BJ (cell line): ENCODE measurements at regions not wholly inside any gene's neighbourhood (a gene's known extent, or its start where the extent isn't known, plus 50 kb on each side); places are given as distances from the start of the nearest gene placed in this dataset.

Experiments used
- CTCF ChIA-PET: fragments of 350-600 bp; formaldehyde crosslinking; extraction: SDS; loops from one replicate; lab custom pipeline; 2021; ENCODE audit warnings: antibody characterized with exemption, inconsistent platforms; lab: Yijun Ruan, JAX
- POLR2A ChIA-PET: fragments of 300-600 bp; sonication (Branson Sonifier 250); formaldehyde crosslinking; extraction: SDS; loops from one replicate; lab custom pipeline; 2021; ENCODE audit warnings: antibody characterized with exemption; lab: Charles Lee
- DNase-seq: peaks from one replicate; pipeline ENCODE4 v3.0.0-alpha.2; 2011; ENCODE audit warnings: low read depth
- H3K27me3 ChIP-seq: 2 replicates; pipeline ENCODE4 v1.6.0; 2011; ENCODE audit warnings: low read length; ENCODE audit not compliant: control insufficient read depth, insufficient read depth
- H3K36me3 ChIP-seq: 2 replicates; pipeline ENCODE4 v1.5.1; 2011; ENCODE audit warnings: low read length; ENCODE audit not compliant: control insufficient read depth, insufficient read depth
- H3K4me3 ChIP-seq: 2 replicates; pipeline ENCODE4 v1.5.1; 2011; ENCODE audit warnings: low read depth, mild to moderate bottlenecking, control low read depth, low read length
- TF ChIP-seq, protein P1 (sequence below): IDR thresholded peaks from 2 replicates; pipeline ENCODE4 v1.5.1; 2011; ENCODE audit warnings: low read depth, mild to moderate bottlenecking, control low read depth, inconsistent platforms, low read length, moderate library complexity; ENCODE audit not compliant: insufficient read depth

DNA sequence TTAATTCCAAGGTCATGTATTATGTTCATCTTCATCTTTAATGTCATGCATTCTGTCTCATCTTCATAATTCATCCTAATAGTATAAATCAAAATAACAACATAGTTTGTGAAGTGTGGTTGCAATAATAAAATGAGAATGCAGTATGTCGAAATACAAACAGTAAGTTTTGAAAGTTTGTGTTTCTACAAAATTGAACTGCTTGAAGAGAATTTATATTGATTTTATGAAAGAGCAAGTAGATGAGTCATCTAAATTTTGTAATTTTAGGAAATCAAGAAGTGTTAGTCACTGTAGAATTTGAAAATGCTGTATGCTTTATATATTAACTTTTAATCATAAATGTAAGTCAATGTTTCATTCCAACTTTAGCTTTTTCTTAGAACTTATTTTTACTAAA lies 190.5 kb upstream of the PPP1R3A start:
- POLR2A ChIA-PET, result no interaction called here

DNA sequence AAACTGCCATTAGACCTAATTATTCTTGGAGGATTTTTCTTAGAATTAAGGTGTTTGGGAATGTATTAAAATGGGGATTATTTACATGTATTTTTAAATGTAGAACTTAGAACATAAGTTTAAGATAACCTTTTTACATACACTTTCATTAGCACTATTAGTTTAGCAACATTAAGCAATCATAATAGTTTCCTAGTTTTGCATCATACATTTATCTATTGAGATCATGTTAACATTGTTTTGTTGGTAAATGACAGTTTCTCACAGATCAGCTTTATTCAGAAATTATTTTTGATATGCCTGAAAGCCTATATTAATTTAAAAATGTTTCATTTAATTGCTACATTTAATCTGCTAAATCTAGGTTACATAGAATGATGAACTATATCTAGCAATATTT lies 189.7 kb upstream of the PPP1R3A start:
- CTCF ChIA-PET, result no interaction called here
- POLR2A ChIA-PET, result no interaction called here
- no peak for DNase-seq
- no peaks in the 10 kb centered on the region for H3K36me3 ChIP-seq
- no peak overlapping the region for H3K4me3 ChIP-seq
- TF ChIP-seq, protein P1, sequence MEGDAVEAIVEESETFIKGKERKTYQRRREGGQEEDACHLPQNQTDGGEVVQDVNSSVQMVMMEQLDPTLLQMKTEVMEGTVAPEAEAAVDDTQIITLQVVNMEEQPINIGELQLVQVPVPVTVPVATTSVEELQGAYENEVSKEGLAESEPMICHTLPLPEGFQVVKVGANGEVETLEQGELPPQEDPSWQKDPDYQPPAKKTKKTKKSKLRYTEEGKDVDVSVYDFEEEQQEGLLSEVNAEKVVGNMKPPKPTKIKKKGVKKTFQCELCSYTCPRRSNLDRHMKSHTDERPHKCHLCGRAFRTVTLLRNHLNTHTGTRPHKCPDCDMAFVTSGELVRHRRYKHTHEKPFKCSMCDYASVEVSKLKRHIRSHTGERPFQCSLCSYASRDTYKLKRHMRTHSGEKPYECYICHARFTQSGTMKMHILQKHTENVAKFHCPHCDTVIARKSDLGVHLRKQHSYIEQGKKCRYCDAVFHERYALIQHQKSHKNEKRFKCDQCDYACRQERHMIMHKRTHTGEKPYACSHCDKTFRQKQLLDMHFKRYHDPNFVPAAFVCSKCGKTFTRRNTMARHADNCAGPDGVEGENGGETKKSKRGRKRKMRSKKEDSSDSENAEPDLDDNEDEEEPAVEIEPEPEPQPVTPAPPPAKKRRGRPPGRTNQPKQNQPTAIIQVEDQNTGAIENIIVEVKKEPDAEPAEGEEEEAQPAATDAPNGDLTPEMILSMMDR, result no peak
- H3K27me3 ChIP-seq, result no peaks in the 10 kb centered on the region

More for the DNA sequence above, 190.5 kb upstream of the PPP1R3A start:
- Histone ChIP-seq H3K27me3 (no peaks in the 10 kb centered on the region), H3K36me3 (no peaks in the 10 kb centered on the region), H3K4me3 (no peak overlapping the region)
- DNase-seq, result no peak
- CTCF ChIA-PET, result no interaction called here
- TF ChIP-seq, protein P1, result no peak

DNA sequence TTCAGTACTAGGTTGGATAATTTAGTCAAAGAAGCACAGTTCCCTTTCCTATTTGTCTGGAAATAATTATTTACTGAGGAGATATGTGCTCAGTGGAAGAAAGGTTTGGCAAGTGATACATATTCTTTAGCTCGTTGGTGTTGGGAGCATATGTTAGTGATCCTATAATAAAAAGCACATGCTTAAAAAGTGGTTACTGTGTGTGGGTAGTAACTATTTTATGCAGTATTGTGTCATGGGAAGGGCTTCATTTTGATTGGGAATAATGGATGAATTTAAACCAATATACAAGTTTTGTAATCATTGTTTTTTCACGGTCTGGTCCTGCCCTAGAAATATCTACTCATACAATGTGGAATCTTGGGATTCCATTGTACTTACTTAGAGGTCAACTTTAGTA lies 188.7 kb upstream of the PPP1R3A start:
- TF ChIP-seq, protein P1, result no peak
- Histone ChIP-seq H3K4me3 (no peak overlapping the region), H3K27me3 (no peaks in the 10 kb centered on the region), H3K36me3 (no peaks in the 10 kb centered on the region)
- ChIA-PET POLR2A (no interaction called here), CTCF (no interaction called here)
- no peak for DNase-seq

DNA sequence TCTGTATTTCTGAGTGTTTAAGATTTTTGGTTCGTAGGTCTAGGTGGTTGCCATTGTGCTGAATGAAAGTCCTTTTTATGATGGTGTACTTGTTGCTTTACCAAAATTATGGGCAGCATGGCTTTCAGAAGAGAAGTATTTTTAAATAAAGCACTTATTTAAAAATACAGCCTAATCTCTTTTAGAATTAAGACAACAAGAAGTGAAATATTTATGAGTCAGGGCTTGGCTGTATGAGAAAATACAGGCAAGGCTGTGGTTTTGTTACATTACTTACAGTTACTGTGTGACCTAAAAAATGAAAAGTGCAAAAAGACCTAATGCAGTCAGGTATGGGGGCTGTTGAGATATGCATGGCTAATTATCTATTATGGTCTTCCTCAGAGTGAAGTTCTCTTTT lies 185.2 kb upstream of the PPP1R3A start:
- no peak overlapping the region for H3K4me3 ChIP-seq
- H3K36me3 ChIP-seq, result no peaks in the 10 kb centered on the region
- CTCF ChIA-PET, result no interaction called here
- DNase-seq, result no peak
- POLR2A ChIA-PET, result no interaction called here
- TF ChIP-seq, protein P1, result no peak
- no peaks in the 10 kb centered on the region for H3K27me3 ChIP-seq

DNA sequence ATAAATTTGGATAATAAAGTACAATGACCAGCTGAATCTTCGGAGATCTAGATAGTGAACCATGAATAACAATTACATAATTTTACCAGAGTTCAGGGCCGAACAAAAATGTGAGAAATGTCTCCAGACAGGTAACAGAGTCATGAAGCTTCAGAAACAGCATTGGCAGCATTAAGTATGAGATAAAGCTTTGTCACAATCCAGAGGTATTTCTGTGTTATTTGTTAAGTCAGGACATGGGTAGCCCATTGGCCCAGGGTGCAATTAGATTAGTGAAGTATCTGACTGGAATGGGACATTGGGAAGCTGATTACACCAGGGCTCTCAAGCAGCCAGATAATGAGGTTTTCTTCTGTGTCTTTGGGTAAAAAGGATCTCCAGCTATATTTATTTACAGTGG lies 184.2 kb upstream of the PPP1R3A start:
- DNase-seq, result no peak
- no peaks in the 10 kb centered on the region for H3K27me3 ChIP-seq
- H3K36me3 ChIP-seq, result no peaks in the 10 kb centered on the region
- TF ChIP-seq, protein P1, result no peak
- no peak overlapping the region for H3K4me3 ChIP-seq
- ChIA-PET CTCF (interaction anchor here (0.6 kb wide), 1 partner anchor 71 kb away, joined by 3 read pairs; no protein-coding TSS in a partner anchor), POLR2A (no interaction called here)
